Activated naive CD4-positive, alpha-beta T cell treated with anti-CD3 and anti-CD28 coated beads, Interleukin-2, amount 50 U/mL, for 72 hours (primary cell): ENCODE measurements at regions not wholly inside any gene's neighbourhood (a gene's known extent, or its start where the extent isn't known, plus 50 kb on each side); places are given as distances from the start of the nearest gene placed in this dataset.

Source experiments
- ATAC-seq, 2 donors: fragments of 150-1000 bp; cut with Tn5 transposase; 2 replicates each; pipeline ENCODE4 v1.10.0; 2021; ENCODE audit warnings: mild to moderate bottlenecking in 2 of 2, moderate library complexity in 2 of 2
- DNase-seq, 2 donors: peaks; one replicate each; pipeline ENCODE4 v3.0.0; 2021 to 2022; ENCODE audit warnings: low spot score in 2 of 2
- H3K27ac Mint-ChIP-seq, 2 donors: one replicate each; pipeline ENCODE4 v1.8.0; 2022; ENCODE audit warnings: mild to moderate bottlenecking in 2 of 2, mixed read lengths in 2 of 2
- H3K36me3 Mint-ChIP-seq, 2 donors: one replicate each; pipeline ENCODE4 v1.8.0; 2022; ENCODE audit warnings: mixed read lengths in 2 of 2
- H3K9me3 Mint-ChIP-seq, 2 donors: one replicate each; pipeline ENCODE4 v1.8.0; 2022; ENCODE audit warnings: mixed read lengths in 2 of 2

DNA sequence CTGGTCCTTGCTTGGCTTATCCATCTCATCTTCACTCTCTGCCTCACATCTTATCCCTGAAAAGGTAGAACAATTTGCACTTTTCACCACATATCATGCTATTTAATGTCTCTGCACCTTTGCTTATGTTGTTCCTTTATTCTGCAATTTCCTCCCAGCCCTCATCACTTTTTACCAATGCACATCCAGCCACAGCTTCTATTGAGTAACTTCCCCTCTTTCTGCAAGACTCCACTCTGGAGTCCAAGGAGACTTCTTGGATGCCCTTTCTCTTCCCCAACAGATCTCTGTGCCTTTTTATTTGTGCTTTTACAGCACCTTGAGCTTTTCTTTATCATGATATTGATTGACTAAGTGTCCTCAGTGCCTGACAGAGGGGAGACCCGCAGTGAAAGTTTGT is 797.1 kb downstream of the VRK1 start:
- DNase-seq (no peak), ATAC-seq (no peak)
- H3K36me3 Mint-ChIP-seq = no peaks in the 10 kb centered on the region
- H3K9me3 Mint-ChIP-seq = peaks cover 3 to 19% of the 10 kb centered on the region in 2 donors
- H3K27ac Mint-ChIP-seq = no peak overlapping the region

DNA sequence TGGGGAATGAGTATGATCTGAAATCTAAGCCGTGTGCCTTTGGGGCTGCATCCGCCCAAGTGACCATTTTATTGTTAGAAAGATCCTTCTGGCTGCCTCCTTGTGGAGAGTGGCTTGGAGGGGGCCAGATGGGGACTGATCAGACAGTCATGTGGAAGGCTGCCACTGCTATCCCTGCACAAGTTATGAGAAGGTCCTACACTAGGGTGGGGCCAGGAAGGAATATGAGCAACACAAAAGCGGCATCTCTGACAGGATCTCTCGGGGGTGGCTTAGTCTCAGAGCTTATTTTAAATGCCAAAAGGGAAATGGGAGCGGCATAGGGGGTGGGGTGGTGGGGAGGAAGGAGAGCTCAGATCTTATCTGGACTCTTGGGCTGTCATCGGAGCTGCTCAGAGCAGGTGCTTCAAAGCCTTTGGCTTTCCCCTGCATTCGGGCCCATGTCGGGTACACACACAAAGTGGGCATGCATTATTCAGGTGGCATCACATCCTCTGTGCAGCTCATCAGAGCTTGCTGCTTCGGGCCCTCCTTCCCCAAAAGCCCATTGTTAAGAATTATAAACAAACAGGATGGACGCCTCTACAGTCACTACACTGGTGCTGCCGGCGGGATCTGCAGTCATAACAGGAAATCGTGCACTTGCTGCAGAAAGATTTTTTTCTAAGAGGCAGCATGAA is 805.4 kb downstream of the VRK1 start:
- Mint-ChIP-seq H3K9me3 (peaks cover 4 to 13% of the 10 kb centered on the region in 2 donors), H3K27ac (no peak overlapping the region), H3K36me3 (peaks cover 5 to 9% of the 10 kb centered on the region in 2 donors)
- ATAC-seq (peak; percentile 83 to 90), DNase-seq (peak in 1 of 2 donors; percentile 30)

DNA sequence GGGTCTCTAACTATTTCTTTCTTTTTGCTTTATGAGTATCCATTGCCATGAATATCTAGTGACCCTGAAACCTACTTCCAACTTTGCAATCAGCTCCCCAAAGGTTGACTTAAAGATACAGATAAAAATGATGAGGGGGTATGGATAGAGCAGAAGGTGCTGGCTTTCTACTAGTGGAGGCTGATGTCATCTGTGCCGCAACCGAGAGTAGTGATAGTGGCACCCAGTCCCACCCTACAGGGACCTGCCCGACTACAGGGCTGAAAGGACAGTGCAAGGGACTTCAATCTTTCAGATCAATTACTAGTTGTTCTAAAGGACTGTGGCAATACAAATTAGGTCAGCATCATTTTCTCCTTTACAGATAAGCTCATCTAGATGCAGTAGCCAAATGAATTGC is 806.0 kb downstream of the VRK1 start:
- Mint-ChIP-seq H3K9me3 (peaks cover 4 to 9% of the 10 kb centered on the region in 2 donors), H3K27ac (no peak overlapping the region), H3K36me3 (peaks cover 5 to 9% of the 10 kb centered on the region in 2 donors)
- DNase-seq (no peak), ATAC-seq (peak; percentile 73 to 75)

DNA sequence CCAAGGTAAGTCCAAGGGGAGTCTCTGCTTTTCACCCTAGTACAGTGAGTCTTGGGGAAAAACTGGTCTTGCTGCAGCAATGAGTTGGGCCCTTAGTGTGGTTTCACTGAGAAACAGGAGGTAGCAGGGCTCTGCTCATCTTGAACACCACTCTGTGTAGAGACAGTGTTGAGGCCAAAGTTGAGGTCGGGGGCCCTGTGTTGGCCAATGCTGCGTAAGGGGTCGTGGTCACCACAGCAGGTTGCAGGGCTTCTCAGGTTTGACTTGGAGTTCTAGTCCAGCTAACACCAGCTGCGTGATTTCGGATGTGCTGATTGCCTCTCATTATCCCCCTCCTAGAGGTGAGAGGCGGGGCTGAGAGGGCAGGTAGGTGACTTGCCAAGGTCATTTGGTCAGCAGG is 807.5 kb downstream of the VRK1 start:
- Mint-ChIP-seq H3K27ac (no peak overlapping the region), H3K9me3 (peaks cover 4 to 9% of the 10 kb centered on the region in 2 donors), H3K36me3 (peaks cover 5 to 9% of the 10 kb centered on the region in 2 donors)
- DNase-seq (no peak), ATAC-seq (no peak)

DNA sequence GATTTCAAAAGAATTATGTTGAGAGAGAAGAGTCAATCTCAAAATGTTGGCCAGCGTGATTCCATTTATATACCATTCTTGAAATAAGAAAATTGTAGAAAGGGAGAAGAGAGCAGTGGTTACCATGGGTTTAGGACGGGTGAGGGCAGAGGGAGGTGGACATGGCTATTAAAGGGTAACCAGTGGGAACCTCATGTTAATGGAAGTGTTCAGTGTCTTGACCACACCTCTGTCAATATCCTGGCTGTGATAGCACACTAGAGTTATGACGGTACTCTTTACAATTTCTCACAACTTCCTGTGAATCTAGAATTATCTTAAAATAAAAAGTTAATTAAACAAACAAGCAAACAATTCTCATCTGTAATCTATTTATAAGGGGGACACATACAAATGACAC is 821.2 kb downstream of the VRK1 start:
- Mint-ChIP-seq H3K36me3 (peaks cover 21 to 24% of the 10 kb centered on the region in 2 donors), H3K9me3 (peaks cover 20 to 25% of the 10 kb centered on the region in 2 donors), H3K27ac (peak overlapping the region in 1 of 2 donors; percentile 89)
- ATAC-seq (no peak), DNase-seq (no peak)

DNA sequence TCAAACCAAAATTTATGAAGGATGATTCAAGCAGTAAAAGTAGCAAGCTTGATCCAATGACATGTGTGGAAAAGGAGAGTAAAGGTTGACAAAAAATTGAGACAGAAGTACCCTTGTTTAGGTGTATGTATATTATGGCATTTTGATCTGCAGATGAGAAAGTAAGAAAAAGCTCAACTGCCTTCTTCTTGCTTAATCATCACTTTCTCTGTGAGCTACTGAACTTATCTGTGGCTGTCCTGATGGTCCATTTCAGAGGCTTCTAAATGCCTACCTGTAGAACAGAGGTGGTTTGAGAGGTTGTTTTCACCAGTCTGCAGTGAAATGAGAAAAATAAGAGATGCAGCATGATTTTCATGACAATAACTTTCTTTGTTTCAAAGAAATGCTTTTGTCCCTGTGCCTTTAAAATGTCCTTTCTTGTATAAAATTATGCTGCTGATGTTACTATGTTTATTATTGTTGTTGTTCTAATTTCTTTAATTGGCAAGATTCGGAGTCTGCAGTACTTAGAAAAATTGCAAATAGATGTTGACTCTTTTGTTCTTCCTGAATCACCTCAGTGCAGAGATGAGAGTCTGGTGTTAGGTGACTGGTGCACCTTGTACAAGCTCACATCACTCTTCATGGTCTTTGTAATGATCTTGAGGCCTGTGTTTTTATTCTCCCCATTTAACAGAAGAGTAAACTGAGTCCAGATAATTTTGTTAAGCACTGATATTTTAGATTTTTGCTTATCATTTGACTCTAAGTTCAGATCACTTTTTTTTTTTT is 821.9 kb downstream of the VRK1 start:
- no peak for DNase-seq
- Mint-ChIP-seq H3K36me3 (peaks cover 17 to 19% of the 10 kb centered on the region in 2 donors), H3K27ac (peak overlapping the region in 1 of 2 donors; percentile 89), H3K9me3 (peaks cover 17 to 21% of the 10 kb centered on the region in 2 donors)
- peak in 1 of 2 donors; percentile 45 for ATAC-seq

DNA sequence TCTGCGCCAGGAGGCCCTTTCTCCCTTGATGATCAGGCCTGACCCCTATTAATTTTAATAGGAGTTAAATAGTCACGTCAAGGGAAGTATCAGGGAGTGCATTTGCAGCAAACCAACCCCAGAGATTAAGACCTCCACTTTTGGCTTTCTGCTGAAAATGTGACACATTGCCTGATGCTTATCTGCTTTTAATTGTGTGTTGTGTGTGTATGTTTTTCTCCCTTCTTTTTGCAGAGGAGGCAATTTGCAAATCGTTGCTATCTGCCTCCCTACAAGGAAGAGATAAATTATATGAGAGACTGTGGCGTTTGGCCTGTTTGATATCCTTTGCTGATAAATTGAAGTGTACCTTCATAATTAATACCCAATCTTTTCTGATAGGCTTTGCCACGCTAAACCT is 822.9 kb downstream of the VRK1 start:
- no peak for DNase-seq
- H3K9me3 Mint-ChIP-seq = peaks cover 11 to 14% of the 10 kb centered on the region in 2 donors
- ATAC-seq = peak in 1 of 2 donors; percentile 24
- H3K27ac Mint-ChIP-seq = peak overlapping the region; percentile 89 to 96
- H3K36me3 Mint-ChIP-seq = peaks cover 8 to 9% of the 10 kb centered on the region in 2 donors

DNA sequence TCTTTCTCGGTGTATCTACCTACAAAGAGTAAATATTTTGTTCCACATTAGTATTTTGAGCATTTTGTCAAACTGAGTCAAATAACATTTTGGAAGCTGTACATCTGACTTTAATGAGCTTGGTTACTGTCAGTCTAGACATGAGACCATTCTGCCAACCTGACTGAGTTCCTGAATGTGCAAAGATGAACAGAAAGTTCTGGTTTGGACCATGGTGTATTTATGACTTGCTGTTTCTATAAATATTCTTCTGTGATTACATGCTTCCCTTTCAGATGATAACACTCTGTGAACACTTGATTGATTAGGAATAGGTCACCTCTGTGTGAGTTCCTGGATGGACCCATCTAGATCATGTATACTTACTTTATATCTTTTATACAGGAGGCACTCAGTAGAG is 827.8 kb downstream of the VRK1 start:
- DNase-seq (no peak), ATAC-seq (no peak)
- no peak overlapping the region for H3K27ac Mint-ChIP-seq
- H3K36me3 Mint-ChIP-seq = no peaks in the 10 kb centered on the region
- H3K9me3 Mint-ChIP-seq = peaks cover 4 to 5% of the 10 kb centered on the region in 2 donors

DNA sequence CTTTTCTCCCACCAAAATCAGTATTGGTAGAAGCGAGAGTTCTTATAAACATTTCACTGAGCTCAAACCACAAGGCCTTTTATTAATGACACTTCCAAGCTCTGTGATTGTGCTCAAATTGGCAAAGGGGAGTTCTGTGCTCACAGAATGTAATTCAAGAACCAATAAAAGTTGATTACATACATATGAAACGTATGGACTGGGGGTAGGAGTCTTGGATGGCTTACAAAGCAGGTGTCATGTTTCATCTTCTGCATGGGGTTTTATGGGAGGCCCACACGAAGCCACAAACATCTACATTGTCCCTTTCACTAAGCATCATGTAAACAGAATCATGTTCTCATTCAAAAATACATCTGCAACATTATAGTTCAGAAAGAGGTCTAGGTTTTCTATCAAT is 828.3 kb downstream of the VRK1 start:
- ATAC-seq (no peak), DNase-seq (no peak)
- Mint-ChIP-seq H3K9me3 (peaks cover 4 to 5% of the 10 kb centered on the region in 2 donors), H3K36me3 (no peaks in the 10 kb centered on the region), H3K27ac (no peak overlapping the region)

DNA sequence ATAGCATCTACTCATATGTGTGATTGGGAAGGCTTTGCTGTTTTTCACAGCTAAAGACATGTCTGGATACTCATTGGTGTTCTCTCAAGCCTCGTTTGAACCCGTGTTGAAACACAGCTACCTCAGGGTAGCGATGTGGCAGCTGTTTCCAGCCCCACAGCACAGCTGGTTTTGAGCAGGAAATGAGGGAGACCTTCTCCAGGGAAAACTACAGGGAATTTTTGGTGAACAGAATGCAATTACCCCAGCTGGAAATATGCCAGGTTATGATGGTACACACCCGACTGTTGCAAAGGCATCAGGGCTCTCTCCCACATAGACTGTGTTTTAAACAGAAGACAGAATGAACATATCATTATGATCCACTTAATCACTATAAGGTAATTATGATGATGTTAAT is 828.9 kb downstream of the VRK1 start:
- H3K27ac Mint-ChIP-seq = no peak overlapping the region
- no peaks in the 10 kb centered on the region for H3K36me3 Mint-ChIP-seq
- peaks cover 4 to 5% of the 10 kb centered on the region in 2 donors for H3K9me3 Mint-ChIP-seq
- no peak for ATAC-seq
- DNase-seq = no peak

DNA sequence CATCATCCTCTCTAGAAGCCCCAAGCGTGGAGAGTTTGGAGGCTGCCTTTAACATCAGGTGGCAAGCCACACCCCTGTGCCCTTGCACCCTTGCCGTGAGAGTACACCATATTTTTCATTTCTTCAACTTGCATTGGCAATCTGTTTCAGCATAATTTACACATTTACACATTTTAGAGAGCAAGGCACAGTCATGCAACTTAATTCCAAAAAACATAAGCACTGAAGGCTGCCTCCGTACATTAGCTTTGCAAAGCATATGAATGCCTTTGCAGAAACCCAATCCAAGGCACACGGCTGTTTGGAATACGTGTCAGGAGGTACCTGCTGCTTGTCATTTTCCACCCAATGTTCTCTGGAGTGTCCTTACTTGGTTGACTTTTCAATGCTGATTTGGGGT is 833.1 kb downstream of the VRK1 start:
- Mint-ChIP-seq H3K36me3 (peaks cover 0 to 7% of the 10 kb centered on the region in 2 donors), H3K9me3 (no peaks in the 10 kb centered on the region), H3K27ac (no peak overlapping the region)
- ATAC-seq = no peak
- no peak for DNase-seq

DNA sequence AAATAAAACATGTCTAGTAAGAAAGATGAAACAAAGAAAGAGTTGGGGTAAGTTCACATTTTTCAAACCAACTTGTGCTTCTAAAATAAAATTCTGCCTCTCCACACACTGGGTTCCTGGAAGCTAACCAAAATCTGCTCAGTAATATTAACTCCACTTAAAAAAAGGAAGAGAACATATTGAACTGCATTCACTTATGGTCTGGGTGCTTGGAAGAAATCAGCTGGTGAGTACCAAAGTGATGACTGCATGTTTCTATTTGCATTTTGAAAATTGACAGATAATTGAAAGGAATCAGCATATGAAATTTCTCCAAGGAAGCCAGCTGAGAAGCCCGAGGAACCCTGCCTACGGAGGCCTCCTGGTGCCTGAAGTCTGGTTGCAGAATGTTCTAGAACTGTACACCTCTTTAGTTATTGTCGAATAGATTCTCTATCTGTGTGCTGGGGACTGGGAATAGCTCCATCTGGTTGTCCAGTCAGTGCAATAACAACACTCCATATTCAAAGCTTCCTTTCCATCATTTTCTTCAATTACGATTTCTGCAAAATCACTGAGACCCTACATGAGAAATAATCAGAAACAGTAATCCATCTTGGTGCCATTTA is 836.1 kb downstream of the VRK1 start:
- no peak overlapping the region for H3K27ac Mint-ChIP-seq
- peaks cover 0 to 11% of the 10 kb centered on the region in 2 donors for H3K9me3 Mint-ChIP-seq
- peaks cover 8 to 11% of the 10 kb centered on the region in 2 donors for H3K36me3 Mint-ChIP-seq
- no peak for ATAC-seq
- DNase-seq = no peak

DNA sequence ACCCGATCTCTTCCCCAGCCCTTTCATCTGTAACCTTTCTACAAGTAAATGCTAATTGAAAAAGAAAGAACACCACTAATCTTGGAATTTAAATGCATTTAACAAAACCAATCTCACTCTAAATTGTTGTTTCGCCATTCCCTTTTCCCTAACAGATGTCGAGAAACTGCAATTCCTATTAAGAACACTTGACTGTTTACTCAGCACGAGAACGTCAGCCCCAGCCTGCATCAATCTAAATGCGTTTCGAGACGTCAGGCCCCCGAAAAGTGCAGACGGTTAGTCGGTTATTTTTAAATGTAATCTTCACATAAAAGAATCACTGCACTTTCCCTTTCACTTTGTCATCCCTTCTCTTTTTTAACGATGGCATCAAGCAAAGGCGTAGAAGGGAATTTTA is 837.6 kb downstream of the VRK1 start:
- Mint-ChIP-seq H3K9me3 (peaks cover 0 to 12% of the 10 kb centered on the region in 2 donors), H3K27ac (peak overlapping the region; percentile 79 to 88), H3K36me3 (peaks cover 8 to 11% of the 10 kb centered on the region in 2 donors)
- DNase-seq (no peak), ATAC-seq (peak in 1 of 2 donors; percentile 46)

DNA sequence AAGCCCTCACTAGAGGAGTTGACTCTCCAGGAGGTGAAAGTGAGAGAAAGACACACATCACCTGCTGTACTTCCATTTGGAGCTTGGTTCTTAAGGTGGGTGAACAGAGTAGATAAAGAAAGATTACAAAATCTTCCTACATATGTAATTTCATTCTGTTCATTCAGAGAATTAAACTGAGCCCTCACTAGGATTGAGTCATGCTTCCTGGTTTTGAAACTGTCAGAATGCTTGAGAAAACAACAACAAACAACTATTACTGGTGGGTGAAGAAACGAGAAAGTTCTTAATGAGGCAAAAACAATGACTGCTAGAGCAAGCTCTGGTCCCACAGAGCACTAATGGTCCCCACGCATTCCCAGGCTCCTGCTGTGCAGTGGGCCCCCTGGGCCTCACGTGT is 841.7 kb downstream of the VRK1 start:
- ATAC-seq (peak in 1 of 2 donors; percentile 58), DNase-seq (no peak)
- Mint-ChIP-seq H3K36me3 (peaks cover 8 to 16% of the 10 kb centered on the region in 2 donors), H3K27ac (peak overlapping the region; percentile 26 to 62), H3K9me3 (peaks cover 0 to 12% of the 10 kb centered on the region in 2 donors)

DNA sequence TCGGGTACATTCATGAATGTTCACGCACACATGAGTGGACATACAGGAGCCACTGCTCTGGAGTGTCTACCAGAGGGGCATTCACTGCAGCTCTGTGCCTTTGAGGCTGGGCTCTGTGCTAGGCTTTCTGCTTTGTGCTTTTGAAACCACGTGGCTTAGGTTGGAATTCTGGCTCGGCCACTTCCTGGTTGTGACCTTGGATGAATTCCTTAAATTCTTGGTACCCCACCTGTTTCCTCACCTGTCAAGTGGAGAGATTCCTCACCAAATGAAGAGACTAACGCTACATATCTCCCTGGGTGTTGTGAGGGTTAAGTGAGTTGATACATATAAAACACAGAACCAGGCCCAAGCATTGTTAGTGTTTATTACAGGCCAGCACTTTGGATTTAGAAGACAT is 842.8 kb downstream of the VRK1 start:
- DNase-seq = no peak
- H3K36me3 Mint-ChIP-seq = peaks cover 3 to 16% of the 10 kb centered on the region in 2 donors
- peaks cover 0 to 12% of the 10 kb centered on the region in 2 donors for H3K9me3 Mint-ChIP-seq

DNA sequence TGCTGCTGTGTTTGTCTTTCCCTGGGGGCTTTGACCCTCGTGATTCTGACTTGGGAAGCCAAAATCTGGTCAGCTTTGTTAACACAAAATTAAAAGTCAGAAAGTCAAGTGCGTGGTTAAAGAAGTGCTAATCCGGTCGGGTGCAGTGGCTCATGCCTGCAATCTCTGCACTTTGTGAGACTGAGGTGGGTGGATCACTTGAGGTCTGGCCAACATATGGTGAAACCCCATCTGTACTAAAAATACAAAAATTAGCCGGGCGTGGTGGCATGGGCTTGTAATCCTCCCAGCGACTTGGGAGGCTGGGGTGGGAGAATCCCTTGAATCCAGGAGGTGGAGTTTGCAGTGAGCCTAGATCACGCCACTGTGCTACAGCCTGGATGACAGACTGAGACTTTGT is 844.6 kb downstream of the VRK1 start:
- no peak for DNase-seq
- ATAC-seq = peak in 1 of 2 donors; percentile 63
- Mint-ChIP-seq H3K9me3 (peaks cover 0 to 12% of the 10 kb centered on the region in 2 donors), H3K36me3 (peaks cover 0 to 16% of the 10 kb centered on the region in 2 donors), H3K27ac (peak overlapping the region in 1 of 2 donors; percentile 6)

More for the DNA sequence above, 842.8 kb downstream of the VRK1 start:
- ATAC-seq = no peak
- H3K27ac Mint-ChIP-seq = peak overlapping the region in 1 of 2 donors; percentile 71

DNA sequence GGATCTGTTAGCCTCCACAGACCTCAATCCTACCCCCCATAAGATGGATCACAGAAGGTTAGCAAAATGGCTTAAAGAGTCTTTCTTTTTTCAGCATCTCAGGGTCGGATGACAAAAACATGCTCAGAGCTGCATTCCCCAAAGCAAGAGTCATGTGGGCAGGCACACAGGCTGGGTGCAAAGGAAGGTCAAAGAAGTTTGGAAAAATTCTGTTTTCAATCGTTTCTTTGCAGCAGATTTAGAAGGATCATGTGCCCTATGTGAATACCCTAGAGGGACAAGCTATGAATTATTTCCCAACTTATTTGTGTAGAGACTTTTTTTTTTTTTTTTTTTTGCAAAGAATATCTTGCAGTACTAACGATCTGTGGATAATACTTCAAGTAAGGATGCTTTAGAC is 845.4 kb downstream of the VRK1 start:
- DNase-seq (no peak), ATAC-seq (no peak)
- Mint-ChIP-seq H3K36me3 (peaks cover 0 to 11% of the 10 kb centered on the region in 2 donors), H3K9me3 (peaks cover 0 to 6% of the 10 kb centered on the region in 2 donors), H3K27ac (no peak overlapping the region)
